ENCODE measurements at regions not wholly inside any gene's neighbourhood (a gene's known extent, or its start where the extent isn't known, plus 50 kb on each side); places are given as distances from the start of the nearest gene placed in this dataset.
"Not testable (repeated sequence)": the region's sequence is repeated elsewhere in the genome, so short reads cannot be mapped to it uniquely, and the experiment has no call there.

DNA sequence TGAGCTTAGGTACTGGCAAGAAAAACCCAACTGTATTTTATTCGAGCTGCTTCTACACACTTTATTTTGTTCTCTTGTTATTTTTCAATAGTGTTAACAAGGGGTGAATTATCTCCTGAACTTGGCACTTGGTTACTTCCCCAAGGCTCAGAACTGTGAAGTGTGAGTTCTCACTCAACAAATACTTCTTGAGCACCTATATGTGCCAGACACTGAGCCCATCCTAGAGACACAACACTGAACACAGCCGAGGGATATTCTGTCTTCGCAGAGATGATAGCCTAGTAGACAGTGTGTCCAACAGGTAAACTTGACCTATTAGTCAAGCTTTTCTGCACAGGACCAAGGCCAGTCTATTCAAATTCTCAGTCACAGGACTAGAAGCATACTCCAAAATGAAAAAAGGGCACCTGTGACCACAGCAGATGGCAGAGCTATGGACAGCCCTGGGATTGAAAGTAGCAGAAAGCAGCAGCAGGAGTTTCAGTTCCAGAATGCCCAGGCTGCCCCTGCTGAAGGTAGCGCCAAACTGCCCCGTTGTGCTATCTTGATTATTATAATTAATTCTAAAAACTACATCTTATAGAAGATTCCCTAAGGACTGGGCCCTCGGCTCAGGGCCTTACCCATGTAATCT, 77.8 kb upstream of the TAB2 start:
- no peak for DNase-seq (ENCODE audit: low read depth)

DNA sequence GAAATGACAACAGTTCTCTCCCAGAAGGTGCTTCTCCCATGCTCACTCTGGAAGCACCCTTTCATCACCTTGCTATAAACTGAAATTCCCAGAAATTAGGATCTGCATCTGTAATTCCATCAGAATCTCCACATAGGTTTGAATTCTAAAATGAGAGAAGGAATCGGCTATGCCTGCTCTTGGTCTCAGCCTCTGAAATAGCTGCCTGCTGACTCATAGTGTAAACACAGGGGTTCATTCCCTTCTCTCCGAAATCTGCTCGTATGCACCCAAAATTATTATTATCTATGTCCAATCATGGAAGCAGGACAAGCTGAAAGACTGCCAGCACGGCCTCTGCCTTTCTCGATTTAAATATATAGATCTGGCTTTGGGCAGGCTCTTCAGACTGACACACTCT, 74.6 kb upstream of the TAB2 start:
- DNase-seq (ENCODE audit: low read depth) = no peak

DNA sequence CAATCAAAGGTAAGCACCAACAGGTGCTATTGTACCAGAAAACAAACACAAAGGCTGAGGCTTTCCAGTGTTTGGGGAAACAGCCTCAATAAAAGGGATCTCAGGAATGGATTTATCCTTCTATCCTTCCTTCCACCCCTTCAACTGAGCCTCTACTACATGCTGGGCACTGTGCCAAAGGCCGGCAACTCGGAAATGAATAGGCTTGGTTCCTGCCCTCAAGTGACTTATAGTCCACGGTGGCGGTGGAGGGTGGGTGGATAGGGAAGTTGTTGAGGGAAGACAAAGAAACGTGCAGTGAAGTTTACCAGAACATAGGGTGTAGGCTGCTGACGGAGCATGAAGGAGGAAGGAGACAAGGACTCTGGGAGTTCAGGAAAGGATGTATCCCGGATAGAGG, 73.4 kb upstream of the TAB2 start:
- DNase-seq (ENCODE audit: low read depth) = no peak

DNA sequence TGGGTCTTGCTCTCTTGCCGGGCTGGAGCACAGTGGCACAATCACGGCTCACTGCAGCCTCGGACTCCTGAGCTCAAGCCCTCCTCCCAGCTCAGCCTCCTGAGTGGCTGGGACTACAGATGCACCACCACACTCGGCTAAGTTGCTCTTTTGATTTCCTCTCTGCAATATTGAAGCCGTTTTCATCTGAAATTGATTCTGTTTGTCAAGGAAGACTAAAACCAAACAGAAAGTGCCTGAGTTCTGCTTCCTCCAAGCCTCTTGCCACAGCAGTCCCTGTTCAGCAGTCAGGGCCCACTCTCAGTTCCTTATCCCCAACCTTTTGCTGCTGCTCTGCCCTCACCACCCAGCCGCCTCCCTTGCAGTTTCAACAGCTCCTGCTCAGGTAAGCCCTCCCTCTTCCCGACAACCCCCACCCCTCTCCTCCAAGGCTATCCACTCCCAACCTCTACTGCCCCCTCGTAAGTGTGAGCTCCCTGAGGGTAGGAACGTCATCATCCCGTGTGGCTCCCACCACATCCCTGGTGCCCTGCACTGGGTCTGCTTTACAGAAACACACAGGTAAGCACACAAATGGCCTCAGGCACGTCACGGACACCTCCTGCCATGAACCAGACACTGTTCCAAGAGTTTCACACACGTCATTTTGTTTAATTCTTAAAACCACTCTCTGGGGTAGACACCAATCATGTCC, 70.7 kb upstream of the TAB2 start:
- DNase-seq (ENCODE audit: low read depth) = no peak

DNA sequence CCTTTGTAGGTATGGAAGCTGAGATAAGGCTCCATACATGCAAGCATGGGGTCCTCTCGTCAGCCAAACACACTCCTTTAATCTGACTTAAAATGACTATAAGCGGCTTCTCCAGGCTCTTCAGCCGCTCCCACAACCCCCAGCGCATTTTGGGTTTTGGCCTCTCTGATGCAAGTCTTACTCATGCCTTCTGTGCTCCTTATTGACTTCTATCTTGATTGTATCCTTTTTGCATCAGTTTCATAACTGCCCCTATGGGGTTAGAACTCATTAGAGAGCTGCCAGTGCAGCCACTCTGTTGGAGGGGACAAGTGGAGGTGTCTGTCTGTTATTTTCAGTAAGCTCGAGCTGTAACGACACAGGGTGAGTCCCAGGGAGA, 70.1 kb upstream of the TAB2 start:
- DNase-seq (ENCODE audit: low read depth) = no peak

DNA sequence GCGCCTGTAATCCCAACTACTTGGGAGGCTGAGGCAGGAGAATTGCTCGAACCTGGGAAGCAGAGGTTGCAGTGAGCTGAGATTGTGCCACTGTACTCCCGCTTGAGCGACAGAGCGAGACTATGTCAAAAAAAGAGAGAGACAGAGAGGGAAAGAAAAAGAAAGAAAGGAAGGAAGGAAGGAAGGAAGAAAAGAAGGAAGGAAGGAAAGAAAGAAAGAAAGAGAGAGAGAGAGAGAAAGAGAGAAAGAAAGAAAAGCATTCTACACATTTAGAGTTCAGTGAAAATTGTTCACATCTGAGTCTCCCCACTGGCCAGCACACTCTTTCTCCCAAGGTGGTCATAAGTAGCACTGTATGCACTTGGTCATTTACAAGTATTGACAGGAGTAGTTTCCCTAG, 69.2 kb upstream of the TAB2 start:
- DNase-seq (ENCODE audit: low read depth) = not testable (repeated sequence)

DNA sequence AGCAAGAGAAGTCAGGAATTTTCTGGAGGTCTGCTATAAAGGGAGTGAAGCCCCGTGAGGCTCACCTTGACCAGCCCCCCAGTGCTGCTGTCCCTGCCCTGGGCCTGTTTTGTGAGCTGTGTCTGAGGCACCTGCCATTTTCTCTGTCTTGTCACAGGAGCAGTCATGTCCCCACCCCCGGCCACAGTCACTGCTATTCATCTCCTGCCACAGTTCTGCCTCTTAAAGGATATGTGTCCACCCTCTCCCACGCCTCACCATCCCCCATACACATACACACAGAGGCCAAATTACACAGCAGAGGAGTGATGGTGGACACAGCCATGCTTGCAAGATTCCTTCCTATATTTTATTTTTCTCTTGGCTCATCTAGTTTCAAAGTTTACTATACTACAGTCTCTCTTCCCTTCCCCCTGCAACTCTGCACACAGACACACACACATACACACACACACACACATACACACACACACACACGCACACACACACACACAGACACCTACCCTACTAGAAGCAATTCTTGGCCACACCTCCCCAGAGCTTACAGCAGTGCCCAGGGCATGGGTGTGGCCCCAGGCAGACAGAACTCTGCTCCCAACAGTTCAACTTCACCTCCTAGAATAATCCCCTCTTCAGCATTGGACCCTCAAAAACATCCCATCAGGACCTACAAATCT, 68.7 kb upstream of the TAB2 start:
- no peak for DNase-seq (ENCODE audit: low read depth)

DNA sequence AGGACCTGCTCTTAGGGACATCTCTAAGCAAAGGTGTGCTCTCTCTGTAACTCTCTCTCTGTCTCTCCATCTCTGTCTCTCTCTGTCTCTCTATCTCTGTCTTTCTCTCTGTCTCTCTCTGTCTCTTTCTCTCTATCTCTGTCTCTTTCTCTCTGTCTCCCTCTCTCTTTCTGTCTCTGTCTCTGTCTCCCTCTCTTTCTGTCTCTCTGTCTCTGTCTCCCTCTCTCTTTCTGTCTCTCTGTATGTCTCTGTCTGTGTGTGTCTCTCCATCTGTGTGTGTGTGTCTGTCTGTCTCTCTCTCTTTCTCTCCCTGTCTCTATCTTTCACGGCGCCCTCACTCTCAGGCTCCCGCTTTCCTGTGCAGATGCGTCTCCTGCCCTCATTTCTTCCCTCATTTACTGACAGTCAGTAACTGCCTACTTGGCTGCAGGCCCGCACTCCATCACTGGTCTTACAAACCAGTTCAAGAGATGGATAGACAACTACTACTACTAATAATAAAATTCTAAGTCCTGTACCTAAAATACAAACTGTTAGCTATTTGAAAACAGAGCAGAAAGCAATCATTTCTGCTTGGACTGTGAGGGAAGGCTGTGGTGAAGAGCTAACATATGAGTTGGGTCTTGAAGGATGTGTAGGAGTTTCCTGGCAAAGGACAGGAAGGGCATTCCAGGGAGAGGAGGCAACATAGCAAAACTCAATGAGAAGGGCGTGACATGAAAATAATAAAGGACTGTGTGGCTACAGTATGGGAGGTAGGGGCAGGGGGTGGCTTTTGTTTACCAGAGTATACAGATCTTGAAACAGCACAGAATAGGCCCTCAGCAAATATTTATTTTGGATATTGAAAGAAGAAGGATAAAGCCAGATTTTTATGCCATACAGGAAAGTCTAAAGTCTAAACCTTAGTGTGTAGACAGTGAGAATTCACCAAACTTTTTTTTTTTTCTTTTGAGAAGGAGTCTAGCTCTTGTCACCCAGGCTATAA, 67.8 kb upstream of the TAB2 start:
- no peak for DNase-seq (ENCODE audit: low read depth)

DNA sequence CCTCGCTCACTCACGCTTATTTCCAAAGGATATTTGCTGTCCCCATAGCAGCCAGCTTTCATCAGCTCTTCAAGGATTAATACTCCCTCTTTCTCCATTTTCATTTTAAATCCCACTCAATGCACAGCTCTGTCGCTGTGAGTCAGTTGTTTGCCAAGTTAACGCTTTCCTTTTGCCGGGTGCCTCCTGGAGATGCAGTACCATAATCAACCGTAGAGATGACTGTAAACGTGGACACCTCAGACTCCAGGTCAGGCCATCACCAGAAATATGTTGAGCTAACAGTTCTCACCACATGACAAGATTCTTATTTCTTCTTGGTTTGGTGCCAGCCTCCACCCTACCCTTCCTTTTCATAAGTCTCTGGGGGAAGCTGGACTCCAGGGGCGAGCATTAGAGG, 66.6 kb upstream of the TAB2 start:
- DNase-seq (ENCODE audit: low read depth) = no peak

DNA sequence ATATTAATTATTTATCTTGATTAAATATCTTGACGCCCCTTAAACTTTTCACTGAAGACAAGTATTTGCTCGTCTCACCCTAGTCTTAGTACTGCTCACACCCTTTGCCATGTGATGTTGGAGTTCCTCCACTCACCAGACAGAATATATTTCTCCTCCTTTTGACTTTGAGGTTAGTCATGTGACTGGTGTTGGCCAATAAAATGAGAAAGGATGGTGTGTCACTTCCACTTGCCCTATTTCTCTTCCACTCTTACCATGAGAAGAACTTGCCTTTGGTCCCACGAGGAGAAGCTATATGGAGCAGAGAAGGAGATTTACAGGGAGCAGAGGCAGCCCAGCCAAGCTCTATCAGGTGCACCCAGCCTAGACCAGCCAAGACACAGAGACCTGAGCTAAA, 64.9 kb upstream of the TAB2 start:
- DNase-seq (ENCODE audit: low read depth) = no peak

DNA sequence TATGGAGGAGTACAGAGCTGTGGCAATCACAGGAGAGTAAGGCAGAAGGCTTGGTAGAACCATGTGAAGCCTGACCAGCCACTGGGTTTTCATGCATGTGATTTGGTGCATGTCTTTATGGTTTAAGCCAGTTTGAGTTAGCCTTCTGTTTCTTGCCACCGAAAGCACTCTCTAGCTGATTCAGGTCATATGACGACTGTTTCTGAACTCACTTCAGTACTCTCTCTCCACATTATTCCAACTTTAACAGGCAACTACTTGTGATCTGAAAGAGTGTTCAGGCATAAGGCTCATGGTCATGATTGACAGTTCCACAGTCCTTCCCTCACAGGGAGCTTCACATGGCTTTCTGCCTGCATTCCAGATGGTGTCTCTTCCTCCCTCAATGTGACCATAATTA, 63.3 kb upstream of the TAB2 start:
- DNase-seq (ENCODE audit: low read depth) = no peak

DNA sequence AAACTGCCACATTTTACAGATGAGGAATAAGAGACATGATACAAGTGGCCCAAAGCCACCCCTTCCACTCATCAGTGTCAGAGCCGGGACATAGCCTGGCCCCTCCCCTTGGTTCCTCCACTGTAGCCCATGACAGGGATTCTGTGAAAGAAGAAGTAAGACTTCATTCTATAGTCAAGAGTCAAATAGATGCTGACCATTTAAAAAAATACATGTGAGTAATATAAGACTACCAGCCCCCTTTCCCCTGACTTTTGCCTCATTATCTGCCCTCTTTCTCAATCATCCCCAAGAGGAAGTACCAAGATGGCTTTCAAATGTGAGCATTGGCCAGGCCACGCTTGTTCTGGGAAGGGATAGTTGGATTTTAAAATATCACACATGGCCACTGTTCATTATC, 57.8 kb upstream of the TAB2 start:
- no peak for DNase-seq (ENCODE audit: low read depth)

DNA sequence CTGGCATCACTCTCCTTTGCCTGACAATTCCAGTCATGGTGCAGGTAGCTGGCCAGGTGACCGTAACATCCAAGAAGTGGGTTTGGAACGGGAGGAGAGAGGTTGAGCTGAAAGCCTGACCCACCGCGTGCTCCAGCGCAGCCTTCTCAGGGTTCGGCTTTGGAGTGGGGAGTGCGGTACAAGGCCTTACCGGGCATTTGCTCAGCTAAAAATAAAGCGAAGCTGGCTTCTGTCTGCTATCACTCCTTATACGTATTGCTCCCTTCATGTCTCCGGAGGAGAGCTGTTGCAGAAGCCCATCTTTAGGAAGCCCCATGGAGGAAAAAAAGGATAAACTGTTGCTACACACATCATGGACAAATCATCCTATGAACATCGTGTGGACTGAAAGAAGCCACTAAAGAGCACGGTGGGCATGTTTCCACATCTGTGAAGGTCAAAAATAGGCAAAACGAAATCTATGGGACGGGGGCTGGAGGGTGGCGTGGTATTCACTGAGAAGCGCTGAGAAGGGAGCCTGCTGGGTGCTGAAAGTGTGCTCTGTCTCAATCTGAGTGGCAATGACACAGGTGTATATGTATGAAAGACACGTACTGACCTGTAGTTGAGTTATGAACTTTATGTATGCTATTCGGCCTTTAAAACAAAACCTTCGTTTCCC, 57.2 kb upstream of the TAB2 start:
- no peak for DNase-seq (ENCODE audit: low read depth)

DNA sequence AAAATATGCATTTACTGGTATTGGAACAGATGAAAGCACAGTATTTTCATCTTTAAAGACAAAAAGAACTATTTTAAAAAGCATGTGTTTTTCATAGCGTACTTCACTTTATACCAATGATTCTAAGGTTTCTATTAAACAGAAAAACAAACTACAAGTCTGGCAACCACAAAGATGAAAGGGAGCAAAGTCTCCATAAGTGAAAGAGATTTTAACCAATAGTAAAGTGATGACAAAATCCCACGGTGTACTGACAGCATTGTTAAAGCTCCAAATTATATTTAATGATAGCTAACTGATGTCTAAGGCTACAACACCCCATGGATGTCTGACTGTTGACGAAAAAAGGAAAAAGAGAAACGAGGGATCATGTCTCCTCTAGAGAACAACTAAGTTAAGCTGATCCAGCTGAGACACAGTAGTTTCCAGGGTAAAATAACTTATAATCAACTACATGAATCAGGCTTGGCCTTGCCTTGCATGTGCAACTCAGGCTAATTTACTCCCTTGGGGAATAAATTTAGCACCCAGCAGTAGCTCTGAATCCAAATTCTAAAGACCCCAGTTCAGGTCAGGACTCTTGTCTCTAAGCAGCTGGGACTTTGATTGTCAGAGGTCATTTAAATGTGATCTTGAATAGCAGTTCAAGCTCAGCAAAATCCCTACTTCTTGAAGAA, 56.0 kb upstream of the TAB2 start:
- no peak for DNase-seq (ENCODE audit: low read depth)

DNA sequence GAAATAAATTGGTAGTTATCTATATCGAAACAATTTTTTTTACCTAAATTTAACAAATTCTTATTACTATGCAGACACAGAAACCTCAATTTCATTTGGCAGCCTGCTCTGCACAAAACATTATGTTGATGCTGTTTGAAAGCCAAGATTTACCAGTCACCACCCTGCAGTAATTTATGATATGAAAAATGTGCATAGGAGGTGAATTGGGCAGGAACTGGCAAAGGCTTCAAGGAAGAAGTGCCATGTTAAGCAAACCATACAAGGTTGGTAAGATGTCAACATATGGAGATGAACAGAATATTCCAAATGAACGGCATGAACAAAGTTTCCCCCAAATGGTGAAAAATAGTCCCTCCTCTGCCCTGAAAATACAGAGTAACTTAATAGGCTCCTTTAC, 54.2 kb upstream of the TAB2 start:
- DNase-seq (ENCODE audit: low read depth) = no peak

DNA sequence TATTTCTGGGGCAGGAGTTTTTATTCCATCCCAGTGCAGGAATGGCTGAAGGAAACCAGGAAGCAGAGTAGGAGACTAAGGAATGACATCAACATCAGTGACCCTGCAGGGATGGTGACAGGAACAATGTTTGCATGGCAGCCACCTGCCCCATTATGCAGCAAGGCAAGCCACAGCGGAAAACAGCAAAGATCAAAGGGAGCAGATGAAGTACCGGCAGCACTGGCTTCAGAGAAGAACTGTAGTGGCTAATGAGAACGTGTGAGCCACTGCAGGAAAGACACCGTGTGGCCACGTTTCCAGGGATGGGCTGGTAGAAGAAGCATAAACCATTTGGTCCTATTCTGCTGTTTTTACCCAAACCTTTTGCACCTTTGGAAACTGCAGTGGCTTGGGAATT, 52.9 kb upstream of the TAB2 start:
- peak; percentile 17 for DNase-seq (ENCODE audit: low read depth)

DNA sequence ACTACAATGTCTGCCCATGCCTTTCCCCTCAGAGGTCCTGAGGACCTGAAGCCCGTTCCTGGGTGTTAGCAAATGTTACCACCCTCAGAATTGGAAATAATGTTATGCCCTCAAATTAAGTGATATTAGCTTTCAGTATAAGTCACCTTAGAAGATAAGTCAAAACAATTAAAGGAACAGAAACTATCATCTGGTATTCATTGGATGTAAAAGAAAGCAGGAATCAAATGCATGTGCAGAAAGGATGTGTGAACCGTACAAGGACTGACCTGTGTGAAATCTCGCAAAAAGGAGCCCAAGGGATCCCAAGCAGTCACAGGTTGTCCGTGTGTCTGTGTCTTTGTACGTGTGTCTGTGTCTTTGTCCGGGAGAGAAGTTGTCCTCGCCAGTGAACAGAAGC, 51.6 kb upstream of the TAB2 start:
- no peak for DNase-seq (ENCODE audit: low read depth)

DNA sequence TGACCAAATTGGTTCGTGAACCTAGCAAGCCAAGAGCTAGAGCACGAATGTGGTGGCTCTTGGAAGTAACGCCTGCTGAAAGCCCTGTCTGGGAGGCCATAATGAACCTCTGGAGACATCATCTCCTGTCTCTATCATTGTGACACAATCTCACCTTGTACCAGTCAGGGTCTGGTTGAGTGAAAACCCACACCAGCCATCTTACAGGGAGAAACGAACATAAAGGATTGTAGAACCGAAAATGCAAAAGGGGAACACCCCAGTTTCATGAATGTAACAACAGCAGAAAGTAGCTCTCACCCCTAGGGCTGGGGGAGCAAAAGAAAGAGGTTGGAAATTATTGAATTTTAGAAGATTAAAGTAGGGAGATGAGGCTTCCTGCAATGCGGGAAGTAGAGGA, 50.9 kb upstream of the TAB2 start:
- DNase-seq (ENCODE audit: low read depth) = no peak

DNA sequence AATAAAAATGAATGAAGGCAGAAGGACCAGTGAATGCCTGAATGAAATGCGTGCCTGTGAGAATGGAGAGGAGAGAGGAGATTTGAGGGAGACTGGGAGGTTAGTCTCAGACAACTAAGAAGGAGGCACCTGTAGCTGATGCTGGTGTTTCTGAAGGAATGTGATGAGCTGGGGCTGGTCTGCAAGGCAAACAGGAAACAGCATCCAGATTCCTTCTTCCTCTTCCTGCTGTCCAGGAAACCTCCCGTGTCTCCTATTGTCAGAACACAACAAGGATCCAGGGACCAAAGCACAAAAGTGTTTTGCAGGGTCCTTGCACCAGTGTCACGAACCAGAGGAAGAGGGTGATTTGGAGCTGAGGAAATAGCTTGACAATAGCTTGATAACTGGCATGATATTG, 50.4 kb upstream of the TAB2 start:
- no peak for DNase-seq (ENCODE audit: low read depth)

DNA sequence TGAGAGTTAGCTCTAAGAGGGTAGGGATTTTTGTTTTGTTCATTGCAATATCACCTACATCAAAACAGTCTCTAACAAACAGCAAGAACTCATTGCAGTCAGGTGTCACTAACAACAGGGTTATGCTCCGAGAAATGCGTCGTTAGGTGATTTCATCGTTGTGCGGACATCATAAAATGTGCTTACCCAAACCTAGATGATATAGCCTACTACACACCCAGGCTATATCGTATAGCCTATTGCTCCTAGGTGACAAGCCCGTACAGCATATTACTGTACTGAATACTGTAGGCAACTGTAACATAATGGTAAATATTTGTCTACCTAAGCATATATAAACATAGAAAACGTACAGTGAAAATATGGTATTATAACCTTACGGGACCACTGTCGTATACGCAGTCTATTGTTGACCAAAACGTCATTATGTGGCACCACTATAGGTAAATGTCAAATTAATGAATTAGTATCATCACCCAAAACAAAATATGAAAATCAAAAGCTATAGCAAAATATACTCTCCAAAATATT, 49.9 kb upstream of the TAB2 start:
- no peak for DNase-seq (ENCODE audit: low read depth)

Measured in T-helper 22 cell (primary cell).